K562 (cell line): ENCODE measurements at regions not wholly inside any gene's neighbourhood (a gene's known extent, or its start where the extent isn't known, plus 50 kb on each side); places are given as distances from the start of the nearest gene placed in this dataset.

ENCODE experiments used
- BRD9 ChIP-seq: fragments of 450-650 bp; IDR thresholded peaks from 2 replicates; pipeline ENCODE4 v1.6.1; 2018; ENCODE audit warnings: low read depth; ENCODE audit not compliant: partially characterized antibody
- EZH2 ChIP-seq: IDR thresholded peaks from 2 replicates; pipeline ENCODE4 v1.6.1; 2012; ENCODE audit warnings: low read depth, mild to moderate bottlenecking, inconsistent platforms, low read length, borderline replicate concordance
- NRF1 ChIP-seq, 2 experiments: fragments of 450-650 bp; IDR thresholded peaks in 1 of 2; conservative IDR thresholded peaks in 1 of 2; 2 replicates each; pipeline ENCODE4 v1.6.1; 2014; ENCODE audit warnings: mild to moderate bottlenecking in 2 of 2
- POLR2A ChIP-seq: fragments of 450-650 bp; conservative IDR thresholded peaks from 2 replicates; pipeline ENCODE4 v1.6.1; 2016
- RBM22 ChIP-seq: fragments of 200-400 bp; formaldehyde crosslinking; IDR thresholded peaks from 2 replicates; pipeline ENCODE4 v1.6.1; 2018; ENCODE audit warnings: low read length, low read depth; ENCODE audit not compliant: poor library complexity, severe bottlenecking
- SNIP1 ChIP-seq: fragments of 450-650 bp; IDR thresholded peaks from 2 replicates; pipeline ENCODE4 v1.7.1; 2017; ENCODE audit warnings: low read depth, mild to moderate bottlenecking
- TF ChIP-seq, protein P1 (sequence below): IDR thresholded peaks from 2 replicates; pipeline ENCODE4 v1.6.1; 2012; ENCODE audit warnings: low read depth, low read length, improper control_type of control experiment, borderline replicate concordance
- TF ChIP-seq, protein P2 (sequence below), 3 experiments: IDR thresholded peaks in 2 of 3; conservative IDR thresholded peaks in 1 of 3; 2 replicates each; pipeline ENCODE4 v1.5.1; 2011 to 2012; ENCODE audit warnings: low read length in 3 of 3, mild to moderate bottlenecking in 3 of 3, control low read depth in 2 of 3, improper control_type of control experiment in 1 of 3, inconsistent platforms in 1 of 3, low read depth in 1 of 3, mixed read lengths in 1 of 3, moderate library complexity in 1 of 3; ENCODE audit not compliant: insufficient read depth in 2 of 3
- TF ChIP-seq, protein P3 (sequence below): sonication (generic); formaldehyde crosslinking; IDR thresholded peaks from 2 replicates; pipeline ENCODE4 v1.8.0; 2022; ENCODE audit warnings: mild to moderate bottlenecking, missing genetic modification reagents

- no peak for TF ChIP-seq SNIP1
- TF ChIP-seq POLR2A: no peak
- TF ChIP-seq NRF1 (conservative IDR thresholded peaks at IDR 0.05 in 1 of 2, IDR thresholded peaks at IDR 0.05 in 1 of 2): no peak
- TF ChIP-seq EZH2: no peak
- no peak for TF ChIP-seq BRD9
- no peak for TF ChIP-seq RBM22
- TF ChIP-seq, protein P1, sequence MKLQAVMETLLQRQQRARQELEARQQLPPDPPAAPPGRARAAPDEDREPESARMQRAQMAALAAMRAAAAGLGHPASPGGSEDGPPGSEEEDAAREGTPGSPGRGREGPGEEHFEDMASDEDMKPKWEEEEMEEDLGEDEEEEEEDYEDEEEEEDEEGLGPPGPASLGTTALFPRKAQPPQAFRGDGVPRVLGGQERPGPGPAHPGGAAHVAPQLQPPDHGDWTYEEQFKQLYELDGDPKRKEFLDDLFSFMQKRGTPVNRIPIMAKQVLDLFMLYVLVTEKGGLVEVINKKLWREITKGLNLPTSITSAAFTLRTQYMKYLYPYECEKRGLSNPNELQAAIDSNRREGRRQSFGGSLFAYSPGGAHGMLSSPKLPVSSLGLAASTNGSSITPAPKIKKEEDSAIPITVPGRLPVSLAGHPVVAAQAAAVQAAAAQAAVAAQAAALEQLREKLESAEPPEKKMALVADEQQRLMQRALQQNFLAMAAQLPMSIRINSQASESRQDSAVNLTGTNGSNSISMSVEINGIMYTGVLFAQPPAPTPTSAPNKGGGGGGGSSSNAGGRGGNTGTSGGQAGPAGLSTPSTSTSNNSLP: no peak
- TF ChIP-seq, protein P2, sequence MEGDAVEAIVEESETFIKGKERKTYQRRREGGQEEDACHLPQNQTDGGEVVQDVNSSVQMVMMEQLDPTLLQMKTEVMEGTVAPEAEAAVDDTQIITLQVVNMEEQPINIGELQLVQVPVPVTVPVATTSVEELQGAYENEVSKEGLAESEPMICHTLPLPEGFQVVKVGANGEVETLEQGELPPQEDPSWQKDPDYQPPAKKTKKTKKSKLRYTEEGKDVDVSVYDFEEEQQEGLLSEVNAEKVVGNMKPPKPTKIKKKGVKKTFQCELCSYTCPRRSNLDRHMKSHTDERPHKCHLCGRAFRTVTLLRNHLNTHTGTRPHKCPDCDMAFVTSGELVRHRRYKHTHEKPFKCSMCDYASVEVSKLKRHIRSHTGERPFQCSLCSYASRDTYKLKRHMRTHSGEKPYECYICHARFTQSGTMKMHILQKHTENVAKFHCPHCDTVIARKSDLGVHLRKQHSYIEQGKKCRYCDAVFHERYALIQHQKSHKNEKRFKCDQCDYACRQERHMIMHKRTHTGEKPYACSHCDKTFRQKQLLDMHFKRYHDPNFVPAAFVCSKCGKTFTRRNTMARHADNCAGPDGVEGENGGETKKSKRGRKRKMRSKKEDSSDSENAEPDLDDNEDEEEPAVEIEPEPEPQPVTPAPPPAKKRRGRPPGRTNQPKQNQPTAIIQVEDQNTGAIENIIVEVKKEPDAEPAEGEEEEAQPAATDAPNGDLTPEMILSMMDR (IDR thresholded peaks at IDR 0.05 in 2 of 3, conservative IDR thresholded peaks at IDR 0.05 in 1 of 3; ENCODE audit: insufficient read depth in 2 of 3, low read depth in 1 of 3, low read length in 3 of 3): no peak
- TF ChIP-seq, protein P3, sequence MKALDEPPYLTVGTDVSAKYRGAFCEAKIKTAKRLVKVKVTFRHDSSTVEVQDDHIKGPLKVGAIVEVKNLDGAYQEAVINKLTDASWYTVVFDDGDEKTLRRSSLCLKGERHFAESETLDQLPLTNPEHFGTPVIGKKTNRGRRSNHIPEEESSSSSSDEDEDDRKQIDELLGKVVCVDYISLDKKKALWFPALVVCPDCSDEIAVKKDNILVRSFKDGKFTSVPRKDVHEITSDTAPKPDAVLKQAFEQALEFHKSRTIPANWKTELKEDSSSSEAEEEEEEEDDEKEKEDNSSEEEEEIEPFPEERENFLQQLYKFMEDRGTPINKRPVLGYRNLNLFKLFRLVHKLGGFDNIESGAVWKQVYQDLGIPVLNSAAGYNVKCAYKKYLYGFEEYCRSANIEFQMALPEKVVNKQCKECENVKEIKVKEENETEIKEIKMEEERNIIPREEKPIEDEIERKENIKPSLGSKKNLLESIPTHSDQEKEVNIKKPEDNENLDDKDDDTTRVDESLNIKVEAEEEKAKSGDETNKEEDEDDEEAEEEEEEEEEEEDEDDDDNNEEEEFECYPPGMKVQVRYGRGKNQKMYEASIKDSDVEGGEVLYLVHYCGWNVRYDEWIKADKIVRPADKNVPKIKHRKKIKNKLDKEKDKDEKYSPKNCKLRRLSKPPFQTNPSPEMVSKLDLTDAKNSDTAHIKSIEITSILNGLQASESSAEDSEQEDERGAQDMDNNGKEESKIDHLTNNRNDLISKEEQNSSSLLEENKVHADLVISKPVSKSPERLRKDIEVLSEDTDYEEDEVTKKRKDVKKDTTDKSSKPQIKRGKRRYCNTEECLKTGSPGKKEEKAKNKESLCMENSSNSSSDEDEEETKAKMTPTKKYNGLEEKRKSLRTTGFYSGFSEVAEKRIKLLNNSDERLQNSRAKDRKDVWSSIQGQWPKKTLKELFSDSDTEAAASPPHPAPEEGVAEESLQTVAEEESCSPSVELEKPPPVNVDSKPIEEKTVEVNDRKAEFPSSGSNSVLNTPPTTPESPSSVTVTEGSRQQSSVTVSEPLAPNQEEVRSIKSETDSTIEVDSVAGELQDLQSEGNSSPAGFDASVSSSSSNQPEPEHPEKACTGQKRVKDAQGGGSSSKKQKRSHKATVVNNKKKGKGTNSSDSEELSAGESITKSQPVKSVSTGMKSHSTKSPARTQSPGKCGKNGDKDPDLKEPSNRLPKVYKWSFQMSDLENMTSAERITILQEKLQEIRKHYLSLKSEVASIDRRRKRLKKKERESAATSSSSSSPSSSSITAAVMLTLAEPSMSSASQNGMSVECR: no peak
Measured at GRCh38 chr7:7119729-7120128, 62.6 kb upstream of the C1GALT1 start.
